NB4 (cell line): ENCODE measurements at regions not wholly inside any gene's neighbourhood (a gene's known extent, or its start where the extent isn't known, plus 50 kb on each side); places are given as distances from the start of the nearest gene placed in this dataset.

Source experiments
- DNase-seq: peaks from one replicate; pipeline ENCODE4 v3.0.0; 2010; ENCODE audit warnings: low read depth
- H3K4me3 ChIP-seq: one replicate; pipeline ENCODE4 v1.5.1; 2011; ENCODE audit warnings: mild to moderate bottlenecking, low read depth, low read length, moderate library complexity
- CTCF ChIP-seq: IDR thresholded peaks from one replicate; pipeline ENCODE4 v1.5.1; 2012; ENCODE audit warnings: low read depth, low read length
- MAX ChIP-seq: IDR thresholded peaks from 2 replicates; pipeline ENCODE4 v1.6.1; 2011; ENCODE audit warnings: low read depth, low read length
- MYC ChIP-seq: IDR thresholded peaks from 2 replicates; pipeline ENCODE4 v1.6.1; 2011; ENCODE audit warnings: low read depth, low read length
- POLR2A ChIP-seq: IDR thresholded peaks from 2 replicates; pipeline ENCODE4 v1.6.1; 2011; ENCODE audit warnings: mild to moderate bottlenecking; ENCODE audit not compliant: insufficient read length; ENCODE audit errors: extremely low read depth

GRCh38 chr9:13929013-13929412, 384.9 kb downstream of the NFIB start:
- DNase-seq, result no peak
- H3K4me3 ChIP-seq, result no peak overlapping the region
- no peak for TF ChIP-seq CTCF
- TF ChIP-seq POLR2A, result no peak
- no peak for TF ChIP-seq MAX
- TF ChIP-seq MYC, result no peak

GRCh38 chr9:13923381-13923780, 390.6 kb downstream of the NFIB start:
- no peak for DNase-seq
- TF ChIP-seq CTCF (no peak), MYC (no peak), MAX (no peak), POLR2A (no peak)
- no peak overlapping the region for H3K4me3 ChIP-seq

- no peak for DNase-seq
- TF ChIP-seq CTCF, result no peak
- TF ChIP-seq MYC, result no peak
- TF ChIP-seq MAX, result no peak
- TF ChIP-seq POLR2A, result no peak
- H3K4me3 ChIP-seq, result no peak overlapping the region
These were observed 393.4 kb downstream of the NFIB start for GRCh38 chr9:13920557-13920956.

GRCh38 chr9:13919401-13919800, 394.5 kb downstream of the NFIB start:
- DNase-seq, result no peak
- TF ChIP-seq MYC (no peak), MAX (no peak), CTCF (no peak), POLR2A (no peak)

GRCh38 chr9:13917534-13917933, 396.4 kb downstream of the NFIB start:
- no peak overlapping the region for H3K4me3 ChIP-seq
- TF ChIP-seq MYC (no peak), MAX (no peak), CTCF (no peak), POLR2A (no peak)
- DNase-seq, result no peak

More at GRCh38 chr9:13919401-13919800, 394.5 kb downstream of the NFIB start:
- H3K4me3 ChIP-seq, result no peak overlapping the region
